ENCODE measurements at regions not wholly inside any gene's neighbourhood (a gene's known extent, or its start where the extent isn't known, plus 50 kb on each side); places are given as distances from the start of the nearest gene placed in this dataset.
A peak's percentile ranks its signal among the peaks of the same experiment; 100 is the strongest.

DNA sequence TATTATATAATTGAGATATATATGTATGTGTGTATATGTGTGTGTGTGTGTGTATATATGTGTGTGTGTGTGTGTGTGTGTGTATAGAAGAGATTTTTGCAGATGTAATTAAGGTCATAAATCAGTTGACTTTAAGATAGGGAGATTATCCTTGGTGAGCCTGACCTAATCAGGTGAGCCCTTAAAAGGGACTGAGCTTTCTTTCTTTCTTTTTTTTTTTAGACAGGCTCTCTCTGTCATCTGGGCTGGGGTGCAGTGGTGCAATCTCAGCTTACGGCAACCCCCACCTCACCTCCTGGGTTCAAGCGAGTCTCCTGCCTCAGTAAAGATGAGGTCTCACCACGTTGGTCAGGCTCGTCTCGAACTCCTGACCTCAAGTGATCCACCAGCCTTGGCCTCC lies 155.1 kb upstream of the RASGEF1B start:
- no peak for DNase-seq (ENCODE audit: low spot score, unreplicated experiment)
- Mint-ChIP-seq H3K36me3 (ENCODE audit: insufficient read depth) (no peaks in the 10 kb centered on the region), H3K4me1 (ENCODE audit: low read depth) (peaks cover 7% of the 10 kb centered on the region), H3K27me3 (no peaks in the 10 kb centered on the region), H3K4me3 (ENCODE audit: low read depth) (no peak overlapping the region), H3K27ac (no peak overlapping the region), H3K9me3 (ENCODE audit: low read depth) (no peaks in the 10 kb centered on the region)
- TF ChIP-seq, protein P1, sequence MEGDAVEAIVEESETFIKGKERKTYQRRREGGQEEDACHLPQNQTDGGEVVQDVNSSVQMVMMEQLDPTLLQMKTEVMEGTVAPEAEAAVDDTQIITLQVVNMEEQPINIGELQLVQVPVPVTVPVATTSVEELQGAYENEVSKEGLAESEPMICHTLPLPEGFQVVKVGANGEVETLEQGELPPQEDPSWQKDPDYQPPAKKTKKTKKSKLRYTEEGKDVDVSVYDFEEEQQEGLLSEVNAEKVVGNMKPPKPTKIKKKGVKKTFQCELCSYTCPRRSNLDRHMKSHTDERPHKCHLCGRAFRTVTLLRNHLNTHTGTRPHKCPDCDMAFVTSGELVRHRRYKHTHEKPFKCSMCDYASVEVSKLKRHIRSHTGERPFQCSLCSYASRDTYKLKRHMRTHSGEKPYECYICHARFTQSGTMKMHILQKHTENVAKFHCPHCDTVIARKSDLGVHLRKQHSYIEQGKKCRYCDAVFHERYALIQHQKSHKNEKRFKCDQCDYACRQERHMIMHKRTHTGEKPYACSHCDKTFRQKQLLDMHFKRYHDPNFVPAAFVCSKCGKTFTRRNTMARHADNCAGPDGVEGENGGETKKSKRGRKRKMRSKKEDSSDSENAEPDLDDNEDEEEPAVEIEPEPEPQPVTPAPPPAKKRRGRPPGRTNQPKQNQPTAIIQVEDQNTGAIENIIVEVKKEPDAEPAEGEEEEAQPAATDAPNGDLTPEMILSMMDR (IDR thresholded peaks at IDR 0.05; ENCODE audit: unreplicated experiment): no peak

DNA sequence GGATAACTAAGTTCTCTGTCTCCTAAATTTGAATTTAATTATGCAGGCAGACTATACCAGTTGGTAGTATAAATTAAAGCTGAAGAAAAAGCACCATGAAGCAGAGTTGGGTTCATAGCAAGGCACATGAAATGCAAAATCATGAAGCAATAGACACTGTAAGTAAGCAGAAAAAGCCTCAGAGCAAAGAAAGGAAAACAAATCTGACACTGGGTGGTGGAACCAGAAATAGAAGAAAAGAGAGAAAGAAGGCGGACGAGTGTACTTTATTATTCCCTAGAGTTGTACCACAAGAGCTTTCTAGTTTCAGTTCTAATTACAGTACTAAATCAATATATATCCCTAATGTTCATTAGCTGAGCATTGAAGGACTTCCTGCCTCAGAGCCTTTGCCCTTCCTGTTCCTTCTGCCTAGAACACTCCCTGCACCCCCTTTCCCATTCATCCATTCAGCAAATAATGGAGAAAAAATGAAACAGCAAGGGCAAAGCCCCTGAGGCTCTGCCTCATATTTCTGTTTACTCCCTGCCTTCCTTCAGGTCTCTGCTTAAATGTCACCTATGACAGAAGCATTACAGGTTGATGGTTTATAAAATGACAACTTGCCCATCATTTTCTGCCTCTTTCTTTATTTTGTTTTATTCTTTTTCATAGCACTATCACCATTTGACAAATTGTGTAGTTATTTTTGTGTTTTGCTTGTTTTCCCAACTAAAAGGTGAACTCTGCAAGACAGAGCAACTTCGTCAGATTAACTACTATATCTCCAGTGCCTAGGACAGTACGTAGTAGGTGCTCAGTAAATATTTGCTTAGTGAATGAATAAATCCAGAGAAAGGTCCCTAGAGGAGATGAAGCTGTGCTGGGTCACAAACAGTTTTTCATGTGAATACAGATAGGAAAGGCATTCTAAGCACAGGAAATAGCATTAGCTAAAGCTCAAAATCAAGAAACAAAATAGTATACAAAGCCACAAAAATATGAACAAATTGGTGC lies 154.0 kb upstream of the RASGEF1B start:
- no peaks in the 10 kb centered on the region for H3K9me3 Mint-ChIP-seq (ENCODE audit: low read depth)
- H3K36me3 Mint-ChIP-seq (ENCODE audit: insufficient read depth): no peaks in the 10 kb centered on the region
- H3K27ac Mint-ChIP-seq: peak overlapping the region; percentile 54
- DNase-seq (ENCODE audit: low spot score, unreplicated experiment): no peak
- H3K27me3 Mint-ChIP-seq: no peaks in the 10 kb centered on the region
- TF ChIP-seq, protein P1 (IDR thresholded peaks at IDR 0.05; ENCODE audit: unreplicated experiment): no peak
- H3K4me3 Mint-ChIP-seq (ENCODE audit: low read depth): no peak overlapping the region
- H3K4me1 Mint-ChIP-seq (ENCODE audit: low read depth): peaks cover 10% of the 10 kb centered on the region

DNA sequence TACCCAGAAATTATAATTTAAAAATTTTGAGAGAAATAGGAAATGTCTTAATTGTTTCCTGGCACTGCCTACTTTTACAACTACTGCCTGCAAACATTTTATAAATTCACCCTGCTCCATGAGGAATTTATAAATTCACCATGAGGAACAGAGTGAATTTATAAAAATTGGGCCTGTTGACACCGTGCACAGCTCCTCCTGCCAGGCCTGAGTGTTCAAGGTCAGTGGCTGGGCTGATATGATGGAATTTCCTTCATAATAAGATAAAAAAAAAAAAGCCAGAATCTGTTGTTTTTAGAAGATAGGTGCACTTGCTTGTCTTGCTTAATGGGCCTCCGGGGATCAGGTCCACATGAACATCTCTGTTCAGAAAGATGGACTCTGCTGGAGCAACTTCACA lies 151.7 kb upstream of the RASGEF1B start:
- TF ChIP-seq, protein P1 (IDR thresholded peaks at IDR 0.05; ENCODE audit: unreplicated experiment): no peak
- Mint-ChIP-seq H3K4me1 (ENCODE audit: low read depth) (peaks cover 10% of the 10 kb centered on the region), H3K9me3 (ENCODE audit: low read depth) (no peaks in the 10 kb centered on the region), H3K4me3 (ENCODE audit: low read depth) (no peak overlapping the region), H3K36me3 (ENCODE audit: insufficient read depth) (no peaks in the 10 kb centered on the region), H3K27ac (no peak overlapping the region), H3K27me3 (no peaks in the 10 kb centered on the region)
- DNase-seq (ENCODE audit: low spot score, unreplicated experiment): no peak

- Mint-ChIP-seq H3K27ac (no peak overlapping the region), H3K4me1 (ENCODE audit: low read depth) (peaks cover 10% of the 10 kb centered on the region), H3K4me3 (ENCODE audit: low read depth) (no peak overlapping the region), H3K27me3 (no peaks in the 10 kb centered on the region), H3K36me3 (ENCODE audit: insufficient read depth) (no peaks in the 10 kb centered on the region), H3K9me3 (ENCODE audit: low read depth) (no peaks in the 10 kb centered on the region)
- TF ChIP-seq, protein P1 (IDR thresholded peaks at IDR 0.05; ENCODE audit: unreplicated experiment): no peak
- no peak for DNase-seq (ENCODE audit: low spot score, unreplicated experiment)
Measured at GRCh38 chr4:81622474-81623184, 150.9 kb upstream of the RASGEF1B start.

- H3K27ac Mint-ChIP-seq: no peak overlapping the region
- peaks cover 10% of the 10 kb centered on the region for H3K4me1 Mint-ChIP-seq (ENCODE audit: low read depth)
- no peak for DNase-seq (ENCODE audit: low spot score, unreplicated experiment)
- no peaks in the 10 kb centered on the region for H3K27me3 Mint-ChIP-seq
- no peaks in the 10 kb centered on the region for H3K9me3 Mint-ChIP-seq (ENCODE audit: low read depth)
- H3K36me3 Mint-ChIP-seq (ENCODE audit: insufficient read depth): no peaks in the 10 kb centered on the region
- TF ChIP-seq, protein P1 (IDR thresholded peaks at IDR 0.05; ENCODE audit: unreplicated experiment): no peak
- H3K4me3 Mint-ChIP-seq (ENCODE audit: low read depth): no peak overlapping the region
Measured at GRCh38 chr4:81622028-81622427, 150.3 kb upstream of the RASGEF1B start.
